Suprapubic skin (tissue), 3 donors: ENCODE measurements at regions not wholly inside any gene's neighbourhood (a gene's known extent, or its start where the extent isn't known, plus 50 kb on each side); places are given as distances from the start of the nearest gene placed in this dataset.

Experiments
- POLR2AphosphoS5 ChIP-seq, 3 donors: sonication (generic); formaldehyde crosslinking; IDR thresholded peaks; one replicate each; pipeline ENCODE4 v1.6.1; 2017; ENCODE audit warnings: antibody characterized with exemption in 3 of 3
- TF ChIP-seq, protein P1 (sequence below), 2 donors: fragments of 200-600 bp in 1 of 2; fragments of 450-650 bp in 1 of 2; sonication (generic) in 1 of 2; IDR thresholded peaks; one replicate each; pipeline ENCODE4 v1.5.1; 2016 to 2019; ENCODE audit warnings: antibody characterized with exemption in 2 of 2, mild to moderate bottlenecking in 1 of 2, moderate library complexity in 1 of 2

DNA sequence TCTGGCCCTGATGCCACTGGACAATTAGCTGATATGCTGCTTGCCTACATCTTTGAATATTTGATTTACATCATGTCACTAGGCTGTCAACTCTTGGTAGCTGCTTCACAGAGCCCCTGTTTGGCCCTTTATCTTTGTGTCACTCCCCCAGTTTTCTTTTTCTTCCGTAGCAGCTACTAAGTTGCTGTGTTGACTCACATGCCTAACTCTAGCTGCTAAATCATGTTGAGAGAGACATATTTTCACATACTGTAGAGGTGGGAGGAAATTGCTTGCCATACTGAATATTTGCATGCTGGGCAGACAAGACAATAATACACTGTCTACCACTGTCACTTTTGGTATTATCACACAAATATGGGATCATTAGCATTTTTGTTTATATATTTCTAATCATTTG lies 147.1 kb upstream of the NOVA1 start:
- TF ChIP-seq POLR2AphosphoS5 (IDR thresholded peaks at IDR 0.05) = no peak
- TF ChIP-seq, protein P1, sequence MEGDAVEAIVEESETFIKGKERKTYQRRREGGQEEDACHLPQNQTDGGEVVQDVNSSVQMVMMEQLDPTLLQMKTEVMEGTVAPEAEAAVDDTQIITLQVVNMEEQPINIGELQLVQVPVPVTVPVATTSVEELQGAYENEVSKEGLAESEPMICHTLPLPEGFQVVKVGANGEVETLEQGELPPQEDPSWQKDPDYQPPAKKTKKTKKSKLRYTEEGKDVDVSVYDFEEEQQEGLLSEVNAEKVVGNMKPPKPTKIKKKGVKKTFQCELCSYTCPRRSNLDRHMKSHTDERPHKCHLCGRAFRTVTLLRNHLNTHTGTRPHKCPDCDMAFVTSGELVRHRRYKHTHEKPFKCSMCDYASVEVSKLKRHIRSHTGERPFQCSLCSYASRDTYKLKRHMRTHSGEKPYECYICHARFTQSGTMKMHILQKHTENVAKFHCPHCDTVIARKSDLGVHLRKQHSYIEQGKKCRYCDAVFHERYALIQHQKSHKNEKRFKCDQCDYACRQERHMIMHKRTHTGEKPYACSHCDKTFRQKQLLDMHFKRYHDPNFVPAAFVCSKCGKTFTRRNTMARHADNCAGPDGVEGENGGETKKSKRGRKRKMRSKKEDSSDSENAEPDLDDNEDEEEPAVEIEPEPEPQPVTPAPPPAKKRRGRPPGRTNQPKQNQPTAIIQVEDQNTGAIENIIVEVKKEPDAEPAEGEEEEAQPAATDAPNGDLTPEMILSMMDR (IDR thresholded peaks at IDR 0.05) = no peak
